ENCODE measurements at regions not wholly inside any gene's neighbourhood (a gene's known extent, or its start where the extent isn't known, plus 50 kb on each side); places are given as distances from the start of the nearest gene placed in this dataset.

DNA sequence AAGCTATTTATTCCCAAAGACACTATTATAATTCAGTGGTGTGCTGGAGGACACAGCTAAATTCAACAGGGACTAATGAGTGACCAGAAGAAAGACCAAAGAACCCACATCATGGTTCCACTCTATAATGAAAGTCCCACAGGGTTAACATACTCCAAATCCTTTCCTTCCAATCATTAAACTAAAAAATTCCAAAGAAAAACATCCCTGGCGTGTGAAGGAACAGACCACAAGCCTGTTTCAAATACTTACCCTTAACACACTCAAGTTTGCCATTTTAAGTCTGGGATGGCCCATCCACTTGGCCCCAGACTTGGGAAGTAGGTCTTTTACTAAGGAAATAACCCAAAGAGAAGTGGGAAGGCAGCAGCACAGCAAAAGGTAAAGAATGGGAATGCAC, 150.1 kb upstream of the CCDC150 start:
- DNase-seq (ENCODE audit: low read depth): no peak
- H3K4me3 ChIP-seq (ENCODE audit: low read depth, low read length): no peak overlapping the region
- TF ChIP-seq, protein P1, sequence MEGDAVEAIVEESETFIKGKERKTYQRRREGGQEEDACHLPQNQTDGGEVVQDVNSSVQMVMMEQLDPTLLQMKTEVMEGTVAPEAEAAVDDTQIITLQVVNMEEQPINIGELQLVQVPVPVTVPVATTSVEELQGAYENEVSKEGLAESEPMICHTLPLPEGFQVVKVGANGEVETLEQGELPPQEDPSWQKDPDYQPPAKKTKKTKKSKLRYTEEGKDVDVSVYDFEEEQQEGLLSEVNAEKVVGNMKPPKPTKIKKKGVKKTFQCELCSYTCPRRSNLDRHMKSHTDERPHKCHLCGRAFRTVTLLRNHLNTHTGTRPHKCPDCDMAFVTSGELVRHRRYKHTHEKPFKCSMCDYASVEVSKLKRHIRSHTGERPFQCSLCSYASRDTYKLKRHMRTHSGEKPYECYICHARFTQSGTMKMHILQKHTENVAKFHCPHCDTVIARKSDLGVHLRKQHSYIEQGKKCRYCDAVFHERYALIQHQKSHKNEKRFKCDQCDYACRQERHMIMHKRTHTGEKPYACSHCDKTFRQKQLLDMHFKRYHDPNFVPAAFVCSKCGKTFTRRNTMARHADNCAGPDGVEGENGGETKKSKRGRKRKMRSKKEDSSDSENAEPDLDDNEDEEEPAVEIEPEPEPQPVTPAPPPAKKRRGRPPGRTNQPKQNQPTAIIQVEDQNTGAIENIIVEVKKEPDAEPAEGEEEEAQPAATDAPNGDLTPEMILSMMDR (conservative IDR thresholded peaks at IDR 0.05; ENCODE audit: low read depth, low read length): no peak

DNA sequence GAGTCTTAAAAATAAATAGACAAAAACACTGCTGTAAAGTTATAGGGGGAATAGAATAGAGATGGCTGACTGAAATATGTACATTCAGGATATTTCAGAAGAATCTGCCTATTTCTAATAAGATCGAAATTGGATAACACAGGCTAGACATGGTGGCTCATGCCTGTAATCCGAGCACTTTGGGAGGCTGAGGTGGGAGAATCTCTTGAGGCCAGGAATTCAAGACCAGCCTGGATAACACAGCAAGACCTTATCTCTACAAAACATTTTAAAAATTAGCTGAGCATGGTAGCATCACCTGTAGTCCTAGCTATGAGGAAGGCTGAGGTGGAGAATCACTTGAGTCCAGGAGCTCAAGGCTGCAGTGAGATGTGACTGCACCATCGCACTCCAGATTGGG, 146.6 kb upstream of the CCDC150 start:
- TF ChIP-seq, protein P1 (conservative IDR thresholded peaks at IDR 0.05; ENCODE audit: low read depth, low read length): no peak
- no peak overlapping the region for H3K4me3 ChIP-seq (ENCODE audit: low read depth, low read length)
- DNase-seq (ENCODE audit: low read depth): no peak

DNA sequence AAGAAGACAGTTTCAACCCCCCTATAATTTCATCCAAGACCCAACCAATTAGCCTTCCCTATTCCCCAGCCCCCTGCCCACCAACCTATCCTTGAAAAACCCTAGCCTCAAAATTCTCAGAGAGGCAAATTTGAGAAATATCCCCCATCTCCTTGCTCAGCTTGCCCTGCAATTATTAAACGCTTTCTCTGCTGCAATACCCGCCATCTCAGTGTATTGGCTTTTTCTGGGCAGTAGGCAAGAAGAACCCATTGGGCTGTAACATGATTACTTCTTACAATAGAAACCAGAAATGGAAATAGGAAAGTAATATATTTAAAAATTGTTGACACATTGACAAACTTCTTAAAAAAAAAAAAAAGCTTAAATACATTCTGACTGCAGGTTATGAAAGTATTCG, 140.6 kb upstream of the CCDC150 start:
- TF ChIP-seq, protein P1 (conservative IDR thresholded peaks at IDR 0.05; ENCODE audit: low read depth, low read length): no peak
- no peak overlapping the region for H3K4me3 ChIP-seq (ENCODE audit: low read depth, low read length)
- no peak for DNase-seq (ENCODE audit: low read depth)

DNA sequence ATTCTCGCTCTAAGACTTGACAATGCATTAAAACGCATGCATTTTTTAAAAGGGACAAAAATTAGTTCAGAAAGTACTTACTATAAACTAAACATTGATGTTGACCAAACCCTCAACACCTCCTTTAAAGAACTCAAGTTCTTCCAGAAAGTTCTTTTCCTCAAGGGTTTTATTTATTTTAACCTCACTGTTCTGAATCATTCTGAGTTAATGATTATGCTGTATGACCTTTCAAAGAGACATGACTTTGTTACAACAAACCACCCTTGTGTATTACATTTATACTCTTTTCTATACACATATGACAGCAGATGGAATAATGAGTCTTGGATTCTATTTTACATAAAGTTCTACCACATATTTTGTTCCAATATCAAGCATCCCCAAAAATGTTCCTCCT, 139.8 kb upstream of the CCDC150 start:
- H3K4me3 ChIP-seq (ENCODE audit: low read depth, low read length): no peak overlapping the region
- TF ChIP-seq, protein P1 (conservative IDR thresholded peaks at IDR 0.05; ENCODE audit: low read depth, low read length): no peak
- DNase-seq (ENCODE audit: low read depth): no peak

DNA sequence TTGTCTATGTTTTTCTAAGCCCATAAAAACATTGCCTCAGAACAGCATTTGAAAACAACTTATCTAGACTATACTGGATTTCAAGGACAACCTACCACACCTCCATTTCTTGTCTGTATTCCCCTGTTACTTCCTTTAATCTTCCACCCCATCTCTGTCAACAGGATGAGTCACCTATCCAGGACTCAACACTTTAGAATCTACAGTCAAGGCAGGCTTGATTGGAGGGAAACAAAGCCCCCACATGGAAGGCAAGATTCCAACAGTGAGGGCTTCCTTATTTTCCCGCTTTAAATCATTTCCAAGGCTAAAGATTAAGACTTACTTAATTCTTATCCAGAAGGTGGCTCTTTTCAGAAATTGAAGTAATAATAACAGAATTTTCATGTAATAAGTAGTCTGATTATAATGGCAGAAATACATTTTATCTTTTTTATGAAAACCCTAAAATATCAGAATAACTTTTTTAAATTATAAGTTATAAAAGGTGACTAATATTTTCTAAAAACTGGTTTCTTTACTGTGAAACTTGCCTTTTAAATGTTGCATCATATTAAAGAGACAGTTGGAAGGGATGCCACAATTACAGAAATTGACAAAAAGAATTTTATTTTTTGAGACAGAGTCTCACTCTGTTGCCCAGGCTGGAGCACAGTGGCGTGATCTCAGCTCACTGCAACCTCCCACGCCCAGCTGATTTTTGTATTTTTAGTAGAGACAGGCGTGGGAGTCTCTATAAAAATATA, 138.7 kb upstream of the CCDC150 start:
- no peak overlapping the region for H3K4me3 ChIP-seq (ENCODE audit: low read depth, low read length)
- TF ChIP-seq, protein P1 (conservative IDR thresholded peaks at IDR 0.05; ENCODE audit: low read depth, low read length): no peak
- DNase-seq (ENCODE audit: low read depth): no peak

DNA sequence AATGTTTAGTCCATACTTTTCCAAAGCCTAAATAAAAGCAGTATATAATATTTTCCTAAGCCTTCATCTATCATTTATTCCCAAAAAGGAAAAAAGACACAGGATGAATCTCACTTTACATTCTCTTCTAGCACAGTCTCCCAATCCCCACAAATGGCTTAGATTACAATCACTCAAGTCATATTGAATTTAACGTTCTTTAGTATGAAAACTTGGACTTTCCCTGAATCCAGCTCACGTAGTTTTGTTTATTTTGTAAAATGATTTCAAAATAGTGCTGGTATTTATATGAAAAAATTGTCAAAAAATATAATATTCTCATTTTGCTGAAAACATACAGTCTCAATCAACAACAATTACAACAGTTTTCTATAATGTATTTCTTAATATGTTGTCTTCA, 137.7 kb upstream of the CCDC150 start:
- H3K4me3 ChIP-seq (ENCODE audit: low read depth, low read length): no peak overlapping the region
- no peak for DNase-seq (ENCODE audit: low read depth)
- TF ChIP-seq, protein P1 (conservative IDR thresholded peaks at IDR 0.05; ENCODE audit: low read depth, low read length): no peak

DNA sequence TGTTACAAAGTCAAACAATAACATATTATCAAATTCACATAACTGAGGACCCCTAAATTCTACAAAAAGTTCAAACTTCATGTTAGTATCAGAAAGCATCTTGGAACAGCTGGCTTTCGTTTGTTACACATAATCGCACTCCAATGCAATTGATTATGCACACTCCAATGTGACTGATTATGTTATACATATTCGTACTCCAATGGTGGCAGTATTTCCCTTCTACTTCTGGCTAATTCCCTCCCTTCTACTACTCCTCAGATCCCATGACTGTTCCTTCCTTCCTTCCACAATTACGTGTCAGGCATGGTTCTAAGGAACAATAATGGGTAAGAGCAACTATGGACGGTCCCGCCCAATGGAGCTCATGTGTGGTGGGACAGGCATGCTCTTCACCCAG, 137.1 kb upstream of the CCDC150 start:
- no peak overlapping the region for H3K4me3 ChIP-seq (ENCODE audit: low read depth, low read length)
- TF ChIP-seq, protein P1 (conservative IDR thresholded peaks at IDR 0.05; ENCODE audit: low read depth, low read length): no peak
- no peak for DNase-seq (ENCODE audit: low read depth)

Measured in epithelial cell of proximal tubule (primary cell).